Ovary (tissue), 7 donors: ENCODE measurements at regions not wholly inside any gene's neighbourhood (a gene's known extent, or its start where the extent isn't known, plus 50 kb on each side); places are given as distances from the start of the nearest gene placed in this dataset.

ENCODE experiments used
- DNase-seq, 5 donors: peaks; one replicate each; pipeline ENCODE4 v3.0.0-alpha.2; 2019 to 2020
- H3K27ac ChIP-seq, 2 donors: fragments of 200-600 bp; one replicate each; pipeline versions ENCODE4 v1.5.1 to v1.8.0; 2019 to 2022
- H3K27me3 ChIP-seq: fragments of 200-600 bp; one replicate; pipeline ENCODE4 v1.8.0; 2022
- H3K36me3 ChIP-seq: fragments of 200-600 bp; sonication (generic); one replicate; pipeline ENCODE4 v1.5.1; 2019
- H3K4me1 ChIP-seq: one replicate; pipeline ENCODE4 v1.8.1; 2013; ENCODE audit warnings: mild to moderate bottlenecking, moderate library complexity; ENCODE audit not compliant: insufficient read depth
- H3K4me3 ChIP-seq: fragments of 200-600 bp; sonication (generic); one replicate; pipeline ENCODE4 v1.5.1; 2017
- H3K9me3 ChIP-seq, 2 donors: fragments of 200-600 bp in 1 of 2; sonication (generic) in 1 of 2; one replicate each; pipeline versions ENCODE4 v1.5.1 to v1.8.1; 2013 to 2019; ENCODE audit warnings: mild to moderate bottlenecking in 1 of 2, moderate library complexity in 1 of 2
- CTCF ChIP-seq, 3 donors: fragments of 450-650 bp in 2 of 3; fragments of 200-600 bp in 1 of 3; IDR thresholded peaks; one replicate each; pipeline versions ENCODE4 v1.5.1 to v1.8.0; 2016 to 2022; ENCODE audit warnings: antibody characterized with exemption in 3 of 3, mild to moderate bottlenecking in 1 of 3
- EP300 ChIP-seq: sonication (generic); formaldehyde crosslinking; IDR thresholded peaks from one replicate; pipeline ENCODE4 v1.6.1; 2017; ENCODE audit warnings: antibody characterized with exemption
- POLR2A ChIP-seq: fragments of 450-650 bp; IDR thresholded peaks from one replicate; pipeline ENCODE4 v1.6.1; 2017; ENCODE audit warnings: antibody characterized with exemption, mild to moderate bottlenecking, moderate library complexity
- WGBS, 3 donors: extraction: QIAGEN DNeasy Blood & Tissue Kit in 1 of 3; methylation state at CpG; one replicate each; pipeline versions ENCODE4 v1.1.5 to v1.1.7; 2013 to 2017; 5-methylcytosine and 5-hydroxymethylcytosine counted together
- intact Hi-C, 4 donors: fragments of 100-400 bp; cut with DNase I; formaldehyde crosslinking; loops; one replicate each; pipeline versions ENCODE4 v1.11.0 to v1.15.1; 2022 to 2023
- donor health status: DM: no; HTN: no; CAD: no; lungs with moderate emphysema.
- donor health status: DM: no; HTN: no; CAD: no.
- donor health status: Bipolar disorder and iron deficiency.
- donor health status: DM: no; HTN: no; CAD: no.
- donor health status: DM: yes; HTN: yes; CAD: no.

- DNase-seq = no peak
- intact Hi-C loops = no loop called here
- no peak for TF ChIP-seq CTCF (IDR thresholded peaks at IDR 0.05)
- TF ChIP-seq EP300 = no peak
- no peak for TF ChIP-seq POLR2A
- Histone ChIP-seq H3K27ac (no peak overlapping the region), H3K36me3 (no peaks in the 10 kb centered on the region), H3K27me3 (no peaks in the 10 kb centered on the region), H3K4me3 (no peak overlapping the region), H3K9me3 (no peaks in the 10 kb centered on the region), H3K4me1 (no peaks in the 10 kb centered on the region)
- 92 to 98% (median 94%) methylated on average over 1 of the region's 1 CpG for WGBS, 3 donors
Measured at GRCh38 chr5:86964889-86965288, 302.8 kb upstream of the RASA1 start.

- WGBS, 3 donors = 4 to 10% (median 7%) methylated on average over 4 of the region's 4 CpGs
- Histone ChIP-seq H3K36me3 (no peaks in the 10 kb centered on the region), H3K4me1 (no peaks in the 10 kb centered on the region), H3K4me3 (no peak overlapping the region), H3K27me3 (no peaks in the 10 kb centered on the region), H3K9me3 (no peaks in the 10 kb centered on the region), H3K27ac (no peak overlapping the region)
- TF ChIP-seq CTCF (IDR thresholded peaks at IDR 0.05) (peak in 1 of 3 donors; percentile 10), POLR2A (no peak)
- intact Hi-C loops = no loop called here
- DNase-seq = peak in 1 of 5 donors; percentile 5
Measured at GRCh38 chr5:86968301-86968753, 299.4 kb upstream of the RASA1 start.

GRCh38 chr5:86970361-86970760, 297.3 kb upstream of the RASA1 start:
- H3K4me3 ChIP-seq = no peak overlapping the region
- intact Hi-C loops = no loop called here
- no peaks in the 10 kb centered on the region for H3K9me3 ChIP-seq
- TF ChIP-seq POLR2A (no peak), CTCF (IDR thresholded peaks at IDR 0.05) (no peak), EP300 (no peak)
- 91 to 97% (median 95%) methylated on average over 3 of the region's 3 CpGs for WGBS, 3 donors
- H3K4me1 ChIP-seq = no peaks in the 10 kb centered on the region
- no peak for DNase-seq
- no peaks in the 10 kb centered on the region for H3K27me3 ChIP-seq
- no peaks in the 10 kb centered on the region for H3K36me3 ChIP-seq
- H3K27ac ChIP-seq = no peak overlapping the region

GRCh38 chr5:86971034-86971571, 296.6 kb upstream of the RASA1 start:
- no peaks in the 10 kb centered on the region for H3K27me3 ChIP-seq
- H3K4me3 ChIP-seq = no peak overlapping the region
- no peaks in the 10 kb centered on the region for H3K9me3 ChIP-seq
- no peaks in the 10 kb centered on the region for H3K4me1 ChIP-seq
- DNase-seq = no peak
- H3K27ac ChIP-seq = no peak overlapping the region
- 51 to 64% (median 52%) methylated on average over 4 of the region's 4 CpGs for WGBS, 3 donors
- H3K36me3 ChIP-seq = no peaks in the 10 kb centered on the region
- intact Hi-C loops = no loop called here
- no peak for TF ChIP-seq CTCF (IDR thresholded peaks at IDR 0.05)
- no peak for TF ChIP-seq POLR2A
- no peak for TF ChIP-seq EP300
